MM.1S (cell line): ENCODE measurements at regions not wholly inside any gene's neighbourhood (a gene's known extent, or its start where the extent isn't known, plus 50 kb on each side); places are given as distances from the start of the nearest gene placed in this dataset.

Source experiments
- DNase-seq: peaks from one replicate; pipeline ENCODE4 v3.0.0-alpha.2; 2015
- H2AFZ ChIP-seq: fragments of 300-600 bp; sonication (generic); 2 replicates; pipeline ENCODE4 v1.6.0; 2016; ENCODE audit warnings: antibody characterized with exemption, low read length
- H3F3A ChIP-seq: fragments of 300-600 bp; sonication (generic); 2 replicates; pipeline ENCODE4 v1.6.1; 2016; ENCODE audit warnings: mild to moderate bottlenecking, antibody characterized with exemption, low read length, moderate library complexity, mixed read lengths; ENCODE audit not compliant: insufficient read depth
- H3K27ac ChIP-seq: fragments of 300-600 bp; sonication (generic); 2 replicates; pipeline ENCODE4 v1.5.1; 2016; ENCODE audit warnings: mild to moderate bottlenecking, low read length
- H3K27me3 ChIP-seq: fragments of 300-600 bp; sonication (generic); replicated peaks from 2 replicates; pipeline ENCODE4 v1.6.0; 2016; ENCODE audit warnings: low read length; ENCODE audit not compliant: insufficient read depth
- H3K36me3 ChIP-seq: fragments of 300-600 bp; sonication (generic); replicated peaks from 2 replicates; pipeline ENCODE4 v1.6.1; 2016; ENCODE audit warnings: mild to moderate bottlenecking, low read length, mixed read lengths; ENCODE audit not compliant: insufficient read depth
- H3K4me1 ChIP-seq: fragments of 300-600 bp; sonication (generic); 2 replicates; pipeline ENCODE4 v1.6.1; 2016; ENCODE audit warnings: low read length, mixed read lengths
- H3K4me2 ChIP-seq: fragments of 300-600 bp; sonication (generic); 2 replicates; pipeline ENCODE4 v1.6.0; 2016; ENCODE audit warnings: low read depth, low read length
- H3K4me3 ChIP-seq: fragments of 300-600 bp; sonication (generic); 2 replicates; pipeline ENCODE4 v1.5.1; 2016; ENCODE audit warnings: low read length, mixed read lengths
- H3K79me2 ChIP-seq: fragments of 300-600 bp; sonication (generic); 2 replicates; pipeline ENCODE4 v1.6.1; 2016; ENCODE audit warnings: mixed run types, low read length, mixed read lengths
- H3K9ac ChIP-seq: fragments of 300-600 bp; sonication (generic); 2 replicates; pipeline ENCODE4 v1.6.1; 2016; ENCODE audit warnings: low read length, mixed read lengths
- H3K9me2 ChIP-seq: fragments of 300-600 bp; sonication (generic); replicated peaks from 2 replicates; pipeline ENCODE4 v1.6.1; 2016; ENCODE audit warnings: mild to moderate bottlenecking, low read length, mixed read lengths; ENCODE audit not compliant: insufficient read depth
- H3K9me3 ChIP-seq: fragments of 300-600 bp; sonication (generic); replicated peaks from 2 replicates; pipeline ENCODE4 v1.6.1; 2016; ENCODE audit warnings: mild to moderate bottlenecking, low read length, mixed read lengths; ENCODE audit not compliant: insufficient read depth
- H4K20me1 ChIP-seq: fragments of 300-600 bp; sonication (generic); 2 replicates; pipeline ENCODE4 v1.6.1; 2016; ENCODE audit warnings: mild to moderate bottlenecking, low read length, moderate library complexity, mixed read lengths; ENCODE audit not compliant: insufficient read depth
- CTCF ChIP-seq: fragments of 300-600 bp; sonication (generic); IDR thresholded peaks from 2 replicates; pipeline ENCODE4 v1.5.1; 2016; ENCODE audit warnings: antibody characterized with exemption, low read length, mixed read lengths
- EZH2 ChIP-seq: fragments of 300-600 bp; sonication (generic); optimal IDR thresholded peaks from 2 replicates; pipeline ENCODE3; 2017; ENCODE audit warnings: low read depth, mild to moderate bottlenecking, antibody characterized with exemption, low read length, mixed read lengths
- EZH2phosphoT487 ChIP-seq: fragments of 300-600 bp; sonication (generic); IDR thresholded peaks from 2 replicates; pipeline ENCODE4 v1.6.1; 2018; ENCODE audit warnings: antibody characterized with exemption, low read length

- H3K36me3 ChIP-seq = no peaks in the 10 kb centered on the region
- no peak overlapping the region for H3K4me2 ChIP-seq
Observed at GRCh38 chr10:45553613-45554012, 119.0 kb downstream of the ZFAND4 start.

GRCh38 chr10:45553155-45553554, 119.4 kb downstream of the ZFAND4 start:
- no peaks in the 10 kb centered on the region for H3K27me3 ChIP-seq
- peaks cover 13% of the 10 kb centered on the region for H3K4me1 ChIP-seq
- H3K9me2 ChIP-seq = no peaks in the 10 kb centered on the region
- H3K79me2 ChIP-seq = no peaks in the 10 kb centered on the region
- H3K4me3 ChIP-seq = no peak overlapping the region
- TF ChIP-seq CTCF (no peak), EZH2phosphoT487 (no peak), EZH2 (no peak)
- no peak overlapping the region for H3K9ac ChIP-seq
- H4K20me1 ChIP-seq = no peaks in the 10 kb centered on the region
- no peak for DNase-seq
- no peak overlapping the region for H3K4me2 ChIP-seq
- H3K36me3 ChIP-seq = no peaks in the 10 kb centered on the region
- H3K9me3 ChIP-seq = no peaks in the 10 kb centered on the region
- no peak overlapping the region for H2AFZ ChIP-seq
- no peak overlapping the region for H3K27ac ChIP-seq
- no peaks in the 10 kb centered on the region for H3F3A ChIP-seq

More at GRCh38 chr10:45553613-45554012, 119.0 kb downstream of the ZFAND4 start:
- Histone ChIP-seq H3K27me3 (no peaks in the 10 kb centered on the region), H3K79me2 (no peaks in the 10 kb centered on the region), H3K9ac (no peak overlapping the region), H4K20me1 (no peaks in the 10 kb centered on the region), H3K4me3 (no peak overlapping the region), H2AFZ (no peak overlapping the region), H3K27ac (no peak overlapping the region), H3F3A (no peaks in the 10 kb centered on the region), H3K9me2 (no peaks in the 10 kb centered on the region), H3K9me3 (no peaks in the 10 kb centered on the region), H3K4me1 (peaks cover 13% of the 10 kb centered on the region)
- TF ChIP-seq EZH2 (no peak), CTCF (no peak), EZH2phosphoT487 (no peak)
- DNase-seq = no peak

- no peaks in the 10 kb centered on the region for H3F3A ChIP-seq
- H3K27me3 ChIP-seq = no peaks in the 10 kb centered on the region
- H3K9me2 ChIP-seq = no peaks in the 10 kb centered on the region
- no peak for TF ChIP-seq EZH2phosphoT487
- no peak for TF ChIP-seq EZH2
- TF ChIP-seq CTCF = no peak
- no peak overlapping the region for H3K27ac ChIP-seq
- H3K4me3 ChIP-seq = no peak overlapping the region
- H3K9me3 ChIP-seq = no peaks in the 10 kb centered on the region
- H3K4me2 ChIP-seq = no peak overlapping the region
- H3K36me3 ChIP-seq = no peaks in the 10 kb centered on the region
- no peaks in the 10 kb centered on the region for H3K79me2 ChIP-seq
- H3K9ac ChIP-seq = no peak overlapping the region
- DNase-seq = no peak
- H3K4me1 ChIP-seq = peaks cover 6% of the 10 kb centered on the region
- no peaks in the 10 kb centered on the region for H4K20me1 ChIP-seq
- no peak overlapping the region for H2AFZ ChIP-seq
Observed at GRCh38 chr10:45552476-45552875, 120.1 kb downstream of the ZFAND4 start.
